ENCODE measurements at regions not wholly inside any gene's neighbourhood (a gene's known extent, or its start where the extent isn't known, plus 50 kb on each side); places are given as distances from the start of the nearest gene placed in this dataset.

- TF ChIP-seq EZH2 (IDR thresholded peaks at IDR 0.05; ENCODE audit: borderline replicate concordance, insufficient read depth, low read length, poor library complexity, severe bottlenecking) = no peak
- TF ChIP-seq, protein P1, sequence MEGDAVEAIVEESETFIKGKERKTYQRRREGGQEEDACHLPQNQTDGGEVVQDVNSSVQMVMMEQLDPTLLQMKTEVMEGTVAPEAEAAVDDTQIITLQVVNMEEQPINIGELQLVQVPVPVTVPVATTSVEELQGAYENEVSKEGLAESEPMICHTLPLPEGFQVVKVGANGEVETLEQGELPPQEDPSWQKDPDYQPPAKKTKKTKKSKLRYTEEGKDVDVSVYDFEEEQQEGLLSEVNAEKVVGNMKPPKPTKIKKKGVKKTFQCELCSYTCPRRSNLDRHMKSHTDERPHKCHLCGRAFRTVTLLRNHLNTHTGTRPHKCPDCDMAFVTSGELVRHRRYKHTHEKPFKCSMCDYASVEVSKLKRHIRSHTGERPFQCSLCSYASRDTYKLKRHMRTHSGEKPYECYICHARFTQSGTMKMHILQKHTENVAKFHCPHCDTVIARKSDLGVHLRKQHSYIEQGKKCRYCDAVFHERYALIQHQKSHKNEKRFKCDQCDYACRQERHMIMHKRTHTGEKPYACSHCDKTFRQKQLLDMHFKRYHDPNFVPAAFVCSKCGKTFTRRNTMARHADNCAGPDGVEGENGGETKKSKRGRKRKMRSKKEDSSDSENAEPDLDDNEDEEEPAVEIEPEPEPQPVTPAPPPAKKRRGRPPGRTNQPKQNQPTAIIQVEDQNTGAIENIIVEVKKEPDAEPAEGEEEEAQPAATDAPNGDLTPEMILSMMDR (IDR thresholded peaks at IDR 0.05; ENCODE audit: poor library complexity, severe bottlenecking) = no peak
- no peak for TF ChIP-seq MXI1 (conservative IDR thresholded peaks at IDR 0.05; ENCODE audit: poor library complexity, severe bottlenecking)
- TF ChIP-seq RAD21 (conservative IDR thresholded peaks at IDR 0.05) = no peak
- no peak for TF ChIP-seq REST (IDR thresholded peaks at IDR 0.05; ENCODE audit: borderline replicate concordance)
- TF ChIP-seq POLR2AphosphoS5 (IDR thresholded peaks at IDR 0.05) = no peak
- TF ChIP-seq EP300 (conservative IDR thresholded peaks at IDR 0.05; ENCODE audit: poor library complexity, severe bottlenecking) = no peak
- TF ChIP-seq SMC3 (conservative IDR thresholded peaks at IDR 0.05; ENCODE audit: poor library complexity) = no peak
Observed at GRCh38 chr10:128914681-128915080, 552.4 kb upstream of the MGMT start.
